Stimulated activated CD8-positive, alpha-beta memory T cell treated with anti-CD3 and anti-CD28 coated beads, Interleukin-7, amount 100 ng/mL, for 4 hours (primary cell): ENCODE measurements at regions not wholly inside any gene's neighbourhood (a gene's known extent, or its start where the extent isn't known, plus 50 kb on each side); places are given as distances from the start of the nearest gene placed in this dataset.

Source experiments
- DNase-seq, 2 donors: peaks; one replicate each; pipeline ENCODE4 v3.0.0-alpha.2; 2020; ENCODE audit warnings: low read depth in 2 of 2

DNA sequence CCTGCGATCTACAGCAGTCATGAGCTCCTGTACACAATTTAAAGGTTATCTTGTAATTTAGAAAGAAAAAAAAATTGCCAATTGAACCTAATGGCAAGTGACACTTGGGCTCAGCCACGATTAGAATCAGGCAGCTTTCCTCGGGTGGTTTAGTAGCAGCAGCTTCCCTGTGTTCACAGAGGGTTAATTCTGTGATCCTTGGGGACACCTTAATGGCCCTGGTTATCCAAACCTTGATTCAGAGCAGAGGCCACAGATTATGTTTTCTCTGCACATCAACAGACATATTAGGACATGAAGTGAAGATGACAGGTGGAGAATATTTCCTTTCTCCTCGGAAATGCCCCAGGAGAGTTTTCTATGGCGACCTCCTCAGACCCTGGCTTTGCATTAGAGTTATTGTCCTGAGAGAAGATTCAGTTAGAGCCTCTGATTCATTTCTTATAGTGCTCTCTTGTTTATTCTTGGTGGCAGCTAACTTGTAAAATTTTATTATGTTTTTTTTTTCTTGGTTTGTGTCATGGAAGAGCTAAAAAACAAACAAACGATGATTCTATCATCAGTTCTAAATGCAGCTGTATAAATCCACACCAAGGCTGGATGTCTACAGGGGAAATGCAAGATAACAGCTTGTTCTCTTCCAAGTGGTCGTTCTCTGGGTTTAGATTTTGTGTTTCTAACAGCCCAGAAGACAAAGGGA, 351.2 kb upstream of the DYNLRB2 start:
- DNase-seq: no peak

GRCh38 chr16:80176114-80176513, 364.7 kb upstream of the DYNLRB2 start:
- DNase-seq: no peak

- no peak for DNase-seq
Measured at GRCh38 chr16:80175011-80175410, 365.8 kb upstream of the DYNLRB2 start.

- no peak for DNase-seq
Measured at GRCh38 chr16:80174416-80174815, 366.4 kb upstream of the DYNLRB2 start.

DNA sequence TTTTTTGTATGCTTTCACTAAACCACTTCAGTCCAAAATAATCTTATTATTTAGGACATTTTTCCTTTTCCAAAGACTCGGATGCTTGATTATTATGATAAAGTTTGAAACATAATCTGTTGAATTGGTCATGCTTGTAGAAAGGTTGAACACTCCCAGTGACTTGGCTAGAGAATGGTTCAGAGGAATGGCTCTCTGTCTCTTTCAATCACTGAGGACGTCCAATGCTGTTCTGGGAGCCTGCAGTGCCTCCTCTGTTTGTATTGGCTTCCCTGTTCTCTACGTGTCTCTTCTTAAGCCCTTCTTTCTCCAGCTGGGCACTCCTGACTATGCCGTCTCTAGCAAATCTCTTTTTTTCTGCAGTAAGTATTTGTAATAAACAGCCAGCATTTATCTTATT, 369.0 kb upstream of the DYNLRB2 start:
- no peak for DNase-seq

GRCh38 chr16:80171199-80171598, 369.6 kb upstream of the DYNLRB2 start:
- no peak for DNase-seq

- no peak for DNase-seq
Measured at GRCh38 chr16:80167657-80168390, 373.0 kb upstream of the DYNLRB2 start.

GRCh38 chr16:80166082-80166481, 374.7 kb upstream of the DYNLRB2 start:
- no peak for DNase-seq

- DNase-seq: no peak
Measured at GRCh38 chr16:80164966-80165550, 375.7 kb upstream of the DYNLRB2 start.

DNA sequence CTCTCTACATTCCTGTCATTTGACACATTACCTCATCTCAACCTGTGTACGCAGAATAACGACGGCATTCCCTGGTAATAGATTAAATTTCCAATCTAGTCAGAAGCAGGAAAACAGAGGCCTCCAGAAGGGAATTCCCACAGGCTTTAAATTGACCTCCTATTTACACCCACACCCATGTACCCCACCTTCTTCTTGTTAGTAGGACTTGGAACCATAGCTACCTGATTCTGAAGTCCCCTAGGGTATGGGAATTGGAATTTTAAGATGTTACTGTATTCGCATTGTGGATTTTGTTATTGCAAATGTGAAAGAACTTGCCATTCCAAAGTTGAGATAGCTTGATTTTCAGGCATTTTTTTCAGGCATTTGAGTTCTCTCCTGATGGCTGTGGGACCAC, 377.5 kb upstream of the DYNLRB2 start:
- no peak for DNase-seq

DNA sequence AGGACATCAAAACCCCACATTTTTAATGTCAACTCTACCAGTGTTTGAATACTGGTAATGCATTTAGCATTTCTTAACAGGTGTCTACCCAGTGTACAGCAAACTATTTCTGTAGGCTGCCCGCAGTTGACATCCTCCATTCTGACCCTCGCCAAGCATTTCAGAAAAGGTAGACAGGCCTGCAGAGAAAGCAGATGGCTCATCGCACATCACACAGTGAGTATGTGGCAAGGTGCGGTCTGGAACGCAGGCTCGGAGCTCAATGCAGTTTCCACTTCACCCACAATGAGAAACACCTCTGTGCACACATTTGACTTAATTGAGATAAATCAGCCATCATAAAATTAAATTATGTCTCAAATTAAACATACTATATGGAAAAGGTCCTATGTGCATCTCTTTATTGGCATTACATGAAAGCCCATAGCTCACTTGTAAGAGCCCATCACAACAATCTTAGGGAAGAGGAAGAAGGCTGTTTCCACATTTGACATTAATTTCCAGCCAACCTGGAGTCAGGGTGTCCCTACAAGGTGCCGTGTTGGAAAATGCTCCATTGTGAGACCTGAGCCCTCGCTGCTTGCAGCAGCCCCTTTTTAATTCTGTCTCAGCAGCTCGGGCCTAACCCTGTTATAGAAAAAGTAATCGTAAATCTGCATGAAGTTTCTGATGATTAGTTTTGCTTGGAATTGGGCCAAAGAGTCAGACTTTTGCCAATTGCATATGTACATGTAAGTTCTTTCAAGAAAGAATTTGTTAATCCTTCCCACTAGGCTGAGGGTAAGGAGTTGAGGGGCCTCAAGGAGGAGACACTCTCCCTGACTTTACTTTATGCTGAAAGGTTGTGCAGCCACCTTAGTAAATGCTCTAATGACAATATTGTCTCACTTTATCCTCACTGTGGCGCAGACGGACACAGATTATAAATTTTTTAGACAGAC, 378.7 kb upstream of the DYNLRB2 start:
- DNase-seq: no peak

DNA sequence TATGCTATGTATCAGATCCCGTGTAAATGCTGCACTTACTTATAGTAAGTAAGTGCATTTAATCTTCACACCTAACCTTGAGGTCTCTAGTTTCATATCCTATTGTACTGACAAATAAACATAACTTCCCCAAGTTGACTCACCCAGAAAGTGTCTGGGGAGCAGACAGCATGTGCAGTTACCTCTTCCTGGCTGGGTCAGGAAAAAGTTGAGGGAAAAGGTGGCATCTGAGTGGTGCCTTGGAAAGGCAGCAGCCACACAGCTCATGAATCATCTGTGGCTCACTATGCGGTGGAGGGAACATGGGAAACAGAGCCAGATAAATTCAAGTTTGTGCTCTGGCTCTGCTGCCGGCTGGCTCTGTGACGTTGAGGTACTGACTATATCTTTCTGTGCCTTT, 382.0 kb upstream of the DYNLRB2 start:
- no peak for DNase-seq

DNA sequence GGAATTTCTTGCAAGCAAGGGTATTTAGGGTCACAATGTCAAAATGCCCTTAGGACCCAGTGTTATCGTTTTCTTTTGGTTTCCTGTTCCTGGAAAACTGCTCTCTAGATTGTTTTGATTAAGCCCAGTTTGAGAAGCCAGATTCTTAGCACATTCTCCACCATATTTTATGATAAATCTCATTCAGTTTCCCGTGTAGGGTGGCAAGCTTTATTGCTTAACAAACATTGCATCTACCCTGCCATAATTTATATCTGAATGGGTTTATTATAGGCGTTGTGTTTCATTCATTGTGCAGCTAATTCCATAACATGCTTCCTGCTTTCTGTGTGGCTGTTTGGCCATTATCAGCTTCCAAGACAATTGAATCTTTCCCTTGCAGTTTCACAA, 389.1 kb upstream of the DYNLRB2 start:
- no peak for DNase-seq

DNA sequence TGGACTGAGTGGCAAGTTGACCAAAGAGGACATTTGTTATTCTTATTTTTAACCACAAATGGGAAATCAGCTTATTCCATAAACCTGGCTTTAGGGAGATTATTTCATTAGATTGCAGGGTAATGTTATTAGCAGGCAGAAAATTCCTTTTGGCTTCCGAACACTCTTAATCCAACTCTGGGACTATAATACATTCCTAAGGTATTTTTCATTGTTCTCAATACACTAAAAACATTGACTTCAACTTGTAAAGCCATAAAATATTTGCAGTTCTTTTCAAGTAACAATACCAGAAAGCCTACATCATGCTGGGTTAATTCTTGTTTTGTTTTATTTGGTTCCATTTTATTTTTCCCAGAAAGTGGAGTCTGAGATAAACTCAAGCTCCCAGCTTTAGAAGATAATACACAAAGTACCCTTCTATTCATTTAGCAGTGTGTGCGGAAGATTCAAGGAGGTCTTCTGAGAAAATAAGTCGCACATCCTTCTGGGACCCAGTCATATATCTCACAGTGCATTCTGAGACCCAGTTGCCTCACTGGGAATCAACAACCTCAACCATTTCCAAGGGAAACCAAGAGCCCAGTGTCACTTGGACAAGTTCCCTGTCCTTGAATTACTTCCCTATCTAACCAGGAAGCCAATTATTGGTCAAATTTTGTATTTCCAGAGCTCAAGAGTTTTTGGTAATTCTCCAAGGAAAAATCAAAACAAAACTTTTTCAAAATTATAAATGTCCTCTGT, 389.6 kb upstream of the DYNLRB2 start:
- DNase-seq: no peak

DNA sequence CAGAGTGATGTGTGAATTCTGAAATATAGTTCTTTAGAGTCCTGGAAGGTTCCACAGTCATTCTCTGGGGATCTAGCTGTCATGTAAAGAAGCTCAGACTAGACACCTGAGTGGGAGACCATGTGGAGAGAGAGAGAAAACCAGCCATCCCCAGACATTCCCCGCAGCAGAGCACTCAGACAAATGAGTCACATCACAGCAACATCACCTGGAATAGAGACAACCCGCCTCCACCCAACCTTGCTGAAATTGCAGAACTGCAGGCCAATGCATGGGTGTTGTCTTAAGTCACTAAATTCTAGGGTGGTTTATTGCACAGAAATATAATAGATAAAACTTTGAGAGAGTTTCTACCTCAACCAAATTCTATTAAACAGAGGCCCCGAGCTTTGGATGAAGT, 392.0 kb upstream of the DYNLRB2 start:
- DNase-seq: no peak

DNA sequence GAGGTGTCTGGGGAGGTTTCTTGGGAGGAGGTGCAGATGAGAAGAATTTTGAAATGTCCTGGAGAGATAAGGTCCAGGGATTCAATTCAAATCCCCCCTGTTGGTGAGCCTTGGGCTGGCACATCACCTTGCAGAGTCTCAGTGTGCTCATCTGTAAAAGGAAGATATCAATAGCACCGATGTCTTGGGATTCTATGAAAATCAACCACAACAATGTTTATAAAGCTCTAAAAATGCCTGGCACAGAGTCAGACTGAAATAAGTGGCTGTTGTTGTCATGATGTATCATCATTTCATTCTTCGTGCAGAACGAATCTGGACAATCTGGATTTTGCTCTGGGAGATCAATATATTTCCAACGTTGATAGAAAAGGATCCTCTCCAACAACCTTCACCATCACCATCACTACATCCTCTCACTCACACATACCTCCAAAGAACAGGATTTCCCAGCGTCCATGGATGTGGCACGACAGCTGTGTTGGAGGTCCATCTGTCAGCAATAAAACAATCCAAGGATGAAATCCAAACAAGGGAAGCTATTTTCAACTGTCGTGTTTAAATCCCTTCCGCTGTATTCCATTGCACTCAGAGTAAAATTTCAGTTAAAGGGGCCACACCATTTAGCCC, 393.7 kb upstream of the DYNLRB2 start:
- no peak for DNase-seq

GRCh38 chr16:80144191-80144590, 396.6 kb upstream of the DYNLRB2 start:
- DNase-seq: no peak

DNA sequence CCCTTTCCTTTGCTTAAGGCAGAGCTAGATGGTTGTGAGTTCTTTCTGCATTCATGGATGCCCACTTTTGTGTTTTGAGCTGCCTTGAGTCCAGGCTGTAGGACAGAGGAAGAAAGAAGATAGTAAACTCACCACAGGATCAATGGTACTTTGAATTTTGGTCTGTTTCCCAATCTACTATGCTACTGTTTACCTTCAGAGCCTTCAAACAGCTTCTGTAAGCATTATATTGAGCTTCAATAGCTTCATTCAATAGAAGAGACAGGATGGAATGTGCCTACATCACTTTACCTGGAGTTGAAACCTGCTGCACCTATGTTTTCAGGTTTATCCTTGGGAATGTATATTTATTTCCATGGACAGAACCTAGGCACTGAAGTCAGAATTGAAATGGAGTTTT, 397.9 kb upstream of the DYNLRB2 start:
- DNase-seq: no peak

DNA sequence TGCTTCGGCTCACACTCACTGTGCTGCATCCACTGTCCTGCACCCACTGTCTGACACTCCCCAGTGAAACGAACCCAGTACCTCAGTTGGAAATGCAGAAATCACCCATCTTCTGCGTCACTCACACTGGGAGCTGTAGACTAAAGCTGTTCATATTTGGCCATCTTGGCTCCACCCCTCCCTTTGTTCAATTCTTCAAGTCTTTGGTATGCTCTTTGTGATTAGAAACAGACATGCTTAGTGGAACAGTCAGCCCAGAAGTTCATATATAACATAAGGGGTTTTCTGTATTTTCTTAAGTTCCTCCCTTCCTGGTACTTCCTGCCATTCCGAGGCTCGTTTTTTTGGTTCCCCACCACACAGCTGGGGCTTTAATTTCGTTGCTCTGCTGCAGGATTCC, 398.5 kb upstream of the DYNLRB2 start:
- DNase-seq: no peak

- no peak for DNase-seq
Measured at GRCh38 chr16:80129791-80130190, 411.0 kb upstream of the DYNLRB2 start.

DNA sequence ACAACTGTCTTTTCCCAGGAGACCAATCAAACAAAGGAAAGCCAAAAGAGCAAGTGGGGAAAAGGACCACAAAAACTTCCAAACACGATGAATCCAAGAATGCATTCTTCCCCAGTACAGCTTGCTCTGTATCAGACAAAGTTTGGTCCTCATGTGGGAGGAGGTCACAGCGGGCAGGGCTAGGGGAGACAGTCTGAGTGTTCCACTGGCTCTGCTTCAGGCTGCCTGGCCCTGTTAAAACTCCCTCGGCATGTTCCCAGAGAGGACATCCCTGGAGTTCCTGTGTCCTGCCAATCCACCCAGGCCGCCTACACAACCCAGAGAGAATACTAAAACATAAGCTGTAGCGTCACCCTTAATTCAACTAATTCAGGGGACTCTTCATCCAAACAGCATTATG, 415.1 kb upstream of the DYNLRB2 start:
- no peak for DNase-seq
